Breast epithelium (tissue), 3 donors: ENCODE measurements at regions not wholly inside any gene's neighbourhood (a gene's known extent, or its start where the extent isn't known, plus 50 kb on each side); places are given as distances from the start of the nearest gene placed in this dataset.

Source experiments
- CTCF ChIP-seq, 3 donors: fragments of 450-650 bp; IDR thresholded peaks; one replicate each; pipeline ENCODE4 v1.5.1; 2016 to 2017; ENCODE audit warnings: antibody characterized with exemption in 3 of 3, mild to moderate bottlenecking in 3 of 3, moderate library complexity in 3 of 3
- POLR2AphosphoS5 ChIP-seq, 3 donors: sonication (generic); formaldehyde crosslinking; IDR thresholded peaks; one replicate each; pipeline ENCODE4 v1.6.1; 2017; ENCODE audit warnings: antibody characterized with exemption in 3 of 3

DNA sequence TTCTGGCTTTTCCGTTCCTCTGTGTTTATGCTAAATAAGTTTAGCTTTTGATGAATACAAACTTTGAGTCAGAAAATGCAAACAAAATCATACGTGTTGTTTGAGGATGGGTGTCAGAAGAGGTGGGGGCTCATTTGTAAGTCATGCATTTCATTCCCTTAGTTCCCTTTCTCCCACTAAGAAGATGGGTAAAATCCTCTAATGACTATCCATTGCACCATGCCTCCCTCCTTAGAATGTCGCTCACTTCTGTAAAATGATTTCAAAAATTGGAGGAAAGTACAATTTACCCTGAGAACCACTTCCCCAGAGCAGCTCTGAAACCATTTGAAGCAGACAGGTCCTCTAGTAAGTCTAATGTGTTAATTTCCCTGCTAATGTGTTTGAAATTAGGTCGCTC lies 629.6 kb upstream of the VRK2 start:
- TF ChIP-seq CTCF (IDR thresholded peaks at IDR 0.05) = no peak
- TF ChIP-seq POLR2AphosphoS5 (IDR thresholded peaks at IDR 0.05) = no peak
